Ovary (tissue), 7 donors: ENCODE measurements at regions not wholly inside any gene's neighbourhood (a gene's known extent, or its start where the extent isn't known, plus 50 kb on each side); places are given as distances from the start of the nearest gene placed in this dataset.

Source experiments
- DNase-seq, 5 donors: peaks; one replicate each; pipeline ENCODE4 v3.0.0-alpha.2; 2019 to 2020
- H3K27ac ChIP-seq, 2 donors: fragments of 200-600 bp; one replicate each; pipeline versions ENCODE4 v1.5.1 to v1.8.0; 2019 to 2022
- H3K27me3 ChIP-seq: fragments of 200-600 bp; one replicate; pipeline ENCODE4 v1.8.0; 2022
- H3K36me3 ChIP-seq: fragments of 200-600 bp; sonication (generic); one replicate; pipeline ENCODE4 v1.5.1; 2019
- H3K4me1 ChIP-seq: one replicate; pipeline ENCODE4 v1.8.1; 2013; ENCODE audit warnings: mild to moderate bottlenecking, moderate library complexity; ENCODE audit not compliant: insufficient read depth
- H3K4me3 ChIP-seq: fragments of 200-600 bp; sonication (generic); one replicate; pipeline ENCODE4 v1.5.1; 2017
- H3K9me3 ChIP-seq, 2 donors: fragments of 200-600 bp in 1 of 2; sonication (generic) in 1 of 2; one replicate each; pipeline versions ENCODE4 v1.5.1 to v1.8.1; 2013 to 2019; ENCODE audit warnings: mild to moderate bottlenecking in 1 of 2, moderate library complexity in 1 of 2
- CTCF ChIP-seq, 3 donors: fragments of 450-650 bp in 2 of 3; fragments of 200-600 bp in 1 of 3; IDR thresholded peaks; one replicate each; pipeline versions ENCODE4 v1.5.1 to v1.8.0; 2016 to 2022; ENCODE audit warnings: antibody characterized with exemption in 3 of 3, mild to moderate bottlenecking in 1 of 3
- EP300 ChIP-seq: sonication (generic); formaldehyde crosslinking; IDR thresholded peaks from one replicate; pipeline ENCODE4 v1.6.1; 2017; ENCODE audit warnings: antibody characterized with exemption
- POLR2A ChIP-seq: fragments of 450-650 bp; IDR thresholded peaks from one replicate; pipeline ENCODE4 v1.6.1; 2017; ENCODE audit warnings: antibody characterized with exemption, mild to moderate bottlenecking, moderate library complexity
- WGBS, 3 donors: extraction: QIAGEN DNeasy Blood & Tissue Kit in 1 of 3; methylation state at CpG; one replicate each; pipeline versions ENCODE4 v1.1.5 to v1.1.7; 2013 to 2017; 5-methylcytosine and 5-hydroxymethylcytosine counted together
- intact Hi-C, 4 donors: fragments of 100-400 bp; cut with DNase I; formaldehyde crosslinking; loops; one replicate each; pipeline versions ENCODE4 v1.11.0 to v1.15.1; 2022 to 2023
- donor health status: DM: no; HTN: no; CAD: no; lungs with moderate emphysema.
- donor health status: DM: no; HTN: no; CAD: no.
- donor health status: Bipolar disorder and iron deficiency.
- donor health status: DM: no; HTN: no; CAD: no.
- donor health status: DM: yes; HTN: yes; CAD: no.

GRCh38 chr2:194826241-194826640 lies 830.8 kb upstream of the SLC39A10 start:
- H3K36me3 ChIP-seq, result no peaks in the 10 kb centered on the region
- no peak overlapping the region for H3K27ac ChIP-seq
- DNase-seq, result no peak
- intact Hi-C loops, result no loop called here
- H3K9me3 ChIP-seq, result no peaks in the 10 kb centered on the region
- TF ChIP-seq CTCF (IDR thresholded peaks at IDR 0.05) (no peak), EP300 (no peak), POLR2A (no peak)
- H3K27me3 ChIP-seq, result no peaks in the 10 kb centered on the region
- H3K4me1 ChIP-seq, result no peaks in the 10 kb centered on the region
- no peak overlapping the region for H3K4me3 ChIP-seq

- no peaks in the 10 kb centered on the region for H3K4me1 ChIP-seq
- H3K36me3 ChIP-seq, result no peaks in the 10 kb centered on the region
- TF ChIP-seq POLR2A (no peak), EP300 (no peak), CTCF (IDR thresholded peaks at IDR 0.05) (no peak)
- H3K27ac ChIP-seq, result no peak overlapping the region
- no peak overlapping the region for H3K4me3 ChIP-seq
- DNase-seq, result no peak
- WGBS, 3 donors, result 85 to 86% (median 85%) methylated on average over 2 of the region's 2 CpGs
- no peaks in the 10 kb centered on the region for H3K27me3 ChIP-seq
- H3K9me3 ChIP-seq, result no peaks in the 10 kb centered on the region
- intact Hi-C loops, result no loop called here
Observed at GRCh38 chr2:194824450-194824849, 832.6 kb upstream of the SLC39A10 start.

GRCh38 chr2:194822657-194823056 lies 834.4 kb upstream of the SLC39A10 start:
- H3K36me3 ChIP-seq, result no peaks in the 10 kb centered on the region
- no peak for DNase-seq
- no peaks in the 10 kb centered on the region for H3K27me3 ChIP-seq
- no peak overlapping the region for H3K4me3 ChIP-seq
- intact Hi-C loops, result no loop called here
- no peak overlapping the region for H3K27ac ChIP-seq
- WGBS, 3 donors, result 90 to 92% (median 91%) methylated on average over 5 of the region's 5 CpGs
- TF ChIP-seq POLR2A (no peak), EP300 (no peak), CTCF (IDR thresholded peaks at IDR 0.05) (no peak)
- H3K4me1 ChIP-seq, result no peaks in the 10 kb centered on the region
- no peaks in the 10 kb centered on the region for H3K9me3 ChIP-seq

GRCh38 chr2:194822097-194822496 lies 834.9 kb upstream of the SLC39A10 start:
- Histone ChIP-seq H3K4me3 (no peak overlapping the region), H3K27me3 (no peaks in the 10 kb centered on the region), H3K9me3 (no peaks in the 10 kb centered on the region), H3K36me3 (no peaks in the 10 kb centered on the region), H3K4me1 (no peaks in the 10 kb centered on the region), H3K27ac (no peak overlapping the region)
- intact Hi-C loops, result no loop called here
- TF ChIP-seq CTCF (IDR thresholded peaks at IDR 0.05) (no peak), POLR2A (no peak), EP300 (no peak)
- no peak for DNase-seq
- WGBS, 3 donors, result 0% methylated on average over 1 of the region's 1 CpG

- Histone ChIP-seq H3K9me3 (no peaks in the 10 kb centered on the region), H3K4me1 (no peaks in the 10 kb centered on the region), H3K36me3 (no peaks in the 10 kb centered on the region), H3K4me3 (no peak overlapping the region), H3K27ac (no peak overlapping the region), H3K27me3 (no peaks in the 10 kb centered on the region)
- DNase-seq, result no peak
- intact Hi-C loops, result no loop called here
- TF ChIP-seq POLR2A (no peak), EP300 (no peak), CTCF (IDR thresholded peaks at IDR 0.05) (no peak)
Observed at GRCh38 chr2:194819367-194819766, 837.7 kb upstream of the SLC39A10 start.
